AG09319 (cell line): ENCODE measurements at regions not wholly inside any gene's neighbourhood (a gene's known extent, or its start where the extent isn't known, plus 50 kb on each side); places are given as distances from the start of the nearest gene placed in this dataset.

Experiments used
- DNase-seq: peaks from one replicate; pipeline ENCODE4 v3.0.0-alpha.2; 2010; ENCODE audit warnings: low read depth; ENCODE audit errors: extremely low read depth
- CTCF ChIP-seq: IDR thresholded peaks from 2 replicates; pipeline ENCODE4 v1.5.1; 2011; ENCODE audit warnings: low read depth, mild to moderate bottlenecking, inconsistent platforms, low read length, moderate library complexity

GRCh38 chr12:43145481-43145880 lies 406.5 kb downstream of the ADAMTS20 start:
- no peak for TF ChIP-seq CTCF
- DNase-seq, result no peak

- TF ChIP-seq CTCF, result no peak
- DNase-seq, result no peak
These were observed 408.7 kb downstream of the ADAMTS20 start for GRCh38 chr12:43143278-43143677.

GRCh38 chr12:43132291-43132690 lies 419.7 kb downstream of the ADAMTS20 start:
- DNase-seq, result no peak
- no peak for TF ChIP-seq CTCF

GRCh38 chr12:43131301-43131700 lies 420.7 kb downstream of the ADAMTS20 start:
- TF ChIP-seq CTCF, result no peak

GRCh38 chr12:43127886-43128549 lies 424.0 kb downstream of the ADAMTS20 start:
- no peak for TF ChIP-seq CTCF
- DNase-seq, result no peak

More at GRCh38 chr12:43131301-43131700, 420.7 kb downstream of the ADAMTS20 start:
- DNase-seq, result no peak

GRCh38 chr12:43126652-43127375 lies 425.2 kb downstream of the ADAMTS20 start:
- no peak for DNase-seq
- no peak for TF ChIP-seq CTCF

GRCh38 chr12:43123461-43123860 lies 428.5 kb downstream of the ADAMTS20 start:
- TF ChIP-seq CTCF, result no peak
- DNase-seq, result no peak
